ENCODE measurements at regions not wholly inside any gene's neighbourhood (a gene's known extent, or its start where the extent isn't known, plus 50 kb on each side); places are given as distances from the start of the nearest gene placed in this dataset.
A peak's percentile ranks its signal among the peaks of the same experiment; 100 is the strongest.

GRCh38 chr4:176879380-176880116, 86.8 kb upstream of the VEGFC start:
- DNase-seq (ENCODE audit: low read depth) = no peak
- no peak overlapping the region for H3K4me3 ChIP-seq (ENCODE audit: low read depth, low read length)
- no peak for TF ChIP-seq CTCF (IDR thresholded peaks at IDR 0.05; ENCODE audit: insufficient read depth, low read length, poor library complexity, severe bottlenecking)

GRCh38 chr4:176882206-176882605, 89.5 kb upstream of the VEGFC start:
- no peak for DNase-seq (ENCODE audit: low read depth)
- Histone ChIP-seq H3K27me3 (ENCODE audit: control insufficient read depth, insufficient read depth, low read length) (no peaks in the 10 kb centered on the region), H3K36me3 (ENCODE audit: control insufficient read depth, insufficient read depth, low read length) (no peaks in the 10 kb centered on the region), H3K4me3 (ENCODE audit: low read depth, low read length) (no peak overlapping the region)
- TF ChIP-seq CTCF (IDR thresholded peaks at IDR 0.05; ENCODE audit: insufficient read depth, low read length, poor library complexity, severe bottlenecking) = no peak

More at GRCh38 chr4:176879380-176880116, 86.8 kb upstream of the VEGFC start:
- Histone ChIP-seq H3K27me3 (ENCODE audit: control insufficient read depth, insufficient read depth, low read length) (no peaks in the 10 kb centered on the region), H3K36me3 (ENCODE audit: control insufficient read depth, insufficient read depth, low read length) (no peaks in the 10 kb centered on the region)

GRCh38 chr4:176883108-176883550, 90.4 kb upstream of the VEGFC start:
- Histone ChIP-seq H3K36me3 (ENCODE audit: control insufficient read depth, insufficient read depth, low read length) (no peaks in the 10 kb centered on the region), H3K4me3 (ENCODE audit: low read depth, low read length) (no peak overlapping the region), H3K27me3 (ENCODE audit: control insufficient read depth, insufficient read depth, low read length) (no peaks in the 10 kb centered on the region)
- no peak for DNase-seq (ENCODE audit: low read depth)
- no peak for TF ChIP-seq CTCF (IDR thresholded peaks at IDR 0.05; ENCODE audit: insufficient read depth, low read length, poor library complexity, severe bottlenecking)

GRCh38 chr4:176883681-176884418, 91.1 kb upstream of the VEGFC start:
- H3K4me3 ChIP-seq (ENCODE audit: low read depth, low read length) = no peak overlapping the region
- TF ChIP-seq CTCF (IDR thresholded peaks at IDR 0.05; ENCODE audit: insufficient read depth, low read length, poor library complexity, severe bottlenecking) = no peak
- H3K27me3 ChIP-seq (ENCODE audit: control insufficient read depth, insufficient read depth, low read length) = no peaks in the 10 kb centered on the region
- no peaks in the 10 kb centered on the region for H3K36me3 ChIP-seq (ENCODE audit: control insufficient read depth, insufficient read depth, low read length)
- peak; percentile 39 for DNase-seq (ENCODE audit: low read depth)

GRCh38 chr4:176885224-176885623, 92.5 kb upstream of the VEGFC start:
- no peaks in the 10 kb centered on the region for H3K27me3 ChIP-seq (ENCODE audit: control insufficient read depth, insufficient read depth, low read length)
- no peaks in the 10 kb centered on the region for H3K36me3 ChIP-seq (ENCODE audit: control insufficient read depth, insufficient read depth, low read length)
- no peak for TF ChIP-seq CTCF (IDR thresholded peaks at IDR 0.05; ENCODE audit: insufficient read depth, low read length, poor library complexity, severe bottlenecking)
- no peak for DNase-seq (ENCODE audit: low read depth)
- no peak overlapping the region for H3K4me3 ChIP-seq (ENCODE audit: low read depth, low read length)
